IMR-90 (cell line): ENCODE measurements at regions not wholly inside any gene's neighbourhood (a gene's known extent, or its start where the extent isn't known, plus 50 kb on each side); places are given as distances from the start of the nearest gene placed in this dataset.

ENCODE experiments used
- ATAC-seq: fragments of 200-7000 bp; cut with Tn5 transposase; 2 replicates; pipeline ENCODE4 v1.9.1; 2020; ENCODE audit warnings: low read depth, mild to moderate bottlenecking, moderate library complexity
- BruUV-seq: library from RNA; stranded (reverse); fragments of 400-500 nt; replicated peaks from 2 replicates; lab custom pipeline; 2021; lab: Mats Ljungman, UMichigan
- CTCF ChIA-PET: fragments of 300-600 bp; formaldehyde crosslinking; extraction: SDS; loops from one replicate; lab custom pipeline; 2021; ENCODE audit warnings: antibody characterized with exemption; lab: Yijun Ruan, JAX
- POLR2A ChIA-PET: fragments of 300-600 bp; sonication (Branson Sonifier 250); formaldehyde crosslinking; loops from one replicate; lab custom pipeline; 2022; ENCODE audit warnings: antibody characterized with exemption; ENCODE audit not compliant: unreplicated experiment; lab: Charles Lee
- DNase-seq: peaks from one replicate; pipeline ENCODE4 v3.0.0; 2013
- H2AFZ ChIP-seq: replicated peaks from 2 replicates; pipeline ENCODE3; 2013; ENCODE audit warnings: low read length, mild to moderate bottlenecking; ENCODE audit not compliant: poor library complexity
- H2AK5ac ChIP-seq: 2 replicates; pipeline ENCODE4 v1.6.1; 2013; ENCODE audit warnings: low read depth, low read length, inconsistent platforms
- H2AK9ac ChIP-seq: replicated peaks from 2 replicates; pipeline ENCODE3; 2013; ENCODE audit warnings: mild to moderate bottlenecking, low read depth, low read length, moderate library complexity; ENCODE audit not compliant: poor library complexity
- H2BK120ac ChIP-seq: 2 replicates; pipeline ENCODE4 v1.6.1; 2013; ENCODE audit warnings: low read depth, low read length, inconsistent platforms
- H2BK15ac ChIP-seq: 3 replicates; pipeline ENCODE4 v1.6.1; 2013; ENCODE audit warnings: low read depth, low read length, inconsistent platforms
- H2BK20ac ChIP-seq: 2 replicates; pipeline ENCODE4 v1.6.1; 2013; ENCODE audit warnings: low read depth, mild to moderate bottlenecking, inconsistent platforms, low read length, moderate library complexity
- H2BK5ac ChIP-seq: 2 replicates; pipeline ENCODE4 v1.6.1; 2013; ENCODE audit warnings: mild to moderate bottlenecking, low read depth, low read length, inconsistent platforms; ENCODE audit not compliant: poor library complexity, severe bottlenecking
- H3K14ac ChIP-seq: replicated peaks from 2 replicates; pipeline ENCODE4 v1.6.1; 2013; ENCODE audit warnings: low read depth, low read length, inconsistent platforms
- H3K18ac ChIP-seq: 2 replicates; pipeline ENCODE4 v1.6.1; 2013; ENCODE audit warnings: low read depth, low read length, control low read depth
- H3K23ac ChIP-seq: 2 replicates; pipeline ENCODE4 v1.6.1; 2013; ENCODE audit warnings: low read depth, low read length, inconsistent platforms
- H3K27ac ChIP-seq: 2 replicates; pipeline ENCODE4 v1.5.1; 2013; ENCODE audit warnings: mild to moderate bottlenecking, control low read depth, low read length; ENCODE audit not compliant: insufficient read depth
- H3K27me3 ChIP-seq: 2 replicates; pipeline ENCODE4 v1.6.1; 2013; ENCODE audit warnings: low read length; ENCODE audit not compliant: control insufficient read depth, insufficient read depth
- H3K36me3 ChIP-seq: 2 replicates; pipeline ENCODE4 v1.6.1; 2013; ENCODE audit warnings: low read length, mixed read lengths; ENCODE audit not compliant: control insufficient read depth, insufficient read depth
- H3K4ac ChIP-seq: 2 replicates; pipeline ENCODE4 v1.6.1; 2013; ENCODE audit warnings: low read depth, low read length, inconsistent platforms
- H3K4me1 ChIP-seq: 2 replicates; pipeline ENCODE4 v1.6.1; 2013; ENCODE audit warnings: low read length, mixed read lengths; ENCODE audit not compliant: control insufficient read depth, insufficient read depth
- H3K4me2 ChIP-seq: 2 replicates; pipeline ENCODE4 v1.6.1; 2013; ENCODE audit warnings: low read depth, mild to moderate bottlenecking, control low read depth, low read length, moderate library complexity
- H3K4me3 ChIP-seq: 2 replicates; pipeline ENCODE4 v1.5.1; 2013; ENCODE audit warnings: low read depth, mild to moderate bottlenecking, control low read depth, low read length, moderate library complexity; ENCODE audit not compliant: insufficient read depth
- H3K56ac ChIP-seq: 2 replicates; pipeline ENCODE4 v1.6.1; 2013; ENCODE audit warnings: low read length, inconsistent platforms; ENCODE audit not compliant: insufficient read depth; ENCODE audit errors: extremely low read depth
- H3K79me1 ChIP-seq, 2 experiments: 2 replicates each; pipeline ENCODE4 v1.6.1; 2013; ENCODE audit warnings: low read length in 2 of 2, inconsistent platforms in 1 of 2, low read depth in 1 of 2
- H3K9ac ChIP-seq: 2 replicates; pipeline ENCODE4 v1.6.1; 2013; ENCODE audit warnings: low read depth, low read length, control low read depth
- H3K9me1 ChIP-seq: 2 replicates; pipeline ENCODE4 v1.6.1; 2013; ENCODE audit warnings: low read length, inconsistent platforms; ENCODE audit not compliant: insufficient read depth
- H3K9me3 ChIP-seq: 2 replicates; pipeline ENCODE4 v1.6.1; 2013; ENCODE audit warnings: low read length; ENCODE audit not compliant: control insufficient read depth, insufficient read depth
- H4K20me1 ChIP-seq: 2 replicates; pipeline ENCODE4 v1.6.1; 2013; ENCODE audit warnings: low read length, inconsistent platforms; ENCODE audit not compliant: insufficient read depth
- H4K5ac ChIP-seq: 2 replicates; pipeline ENCODE4 v1.6.1; 2013; ENCODE audit warnings: mild to moderate bottlenecking, low read depth, low read length, control low read depth
- H4K8ac ChIP-seq, 2 experiments: 2 replicates each; pipeline ENCODE4 v1.6.1; 2013; ENCODE audit warnings: low read depth in 2 of 2, low read length in 2 of 2, control low read depth in 1 of 2, inconsistent platforms in 1 of 2
- H4K91ac ChIP-seq: 2 replicates; pipeline ENCODE4 v1.6.1; 2013; ENCODE audit warnings: low read depth, low read length, inconsistent platforms; ENCODE audit not compliant: insufficient read depth
- CTCF ChIP-seq: conservative IDR thresholded peaks from 2 replicates; pipeline ENCODE4 v1.5.1; 2012; ENCODE audit warnings: mild to moderate bottlenecking, low read depth, low read length, improper control_type of control experiment
- MAZ ChIP-seq: IDR thresholded peaks from 2 replicates; pipeline ENCODE4 v1.6.1; 2012; ENCODE audit warnings: low read depth, mild to moderate bottlenecking, low read length, improper control_type of control experiment, moderate library complexity, borderline replicate concordance
- POLR2A ChIP-seq: IDR thresholded peaks from 2 replicates; pipeline ENCODE4 v1.6.1; 2012; ENCODE audit warnings: mild to moderate bottlenecking, low read depth, low read length
- RFX5 ChIP-seq: IDR thresholded peaks from 2 replicates; pipeline ENCODE4 v1.8.0; 2012; ENCODE audit warnings: low read depth, mild to moderate bottlenecking, low read length, moderate library complexity
- USF2 ChIP-seq: fragments of 150-350 bp; IDR thresholded peaks from 2 replicates; pipeline ENCODE4 v1.6.1; 2017; ENCODE audit warnings: mild to moderate bottlenecking, antibody characterized with exemption, low read length, low read depth
- WGBS, 2 experiments: methylation state at CpG; one replicate each; pipeline versions ENCODE4 v1.1.5 to v1.1.7; 2013; ENCODE audit warnings: missing lambda C conversion rate in 2 of 2; ENCODE audit not compliant: insufficient read length in 1 of 2; ENCODE audit errors: extremely low coverage in 2 of 2; 5-methylcytosine and 5-hydroxymethylcytosine counted together
- dilution Hi-C: fragments of 300-500 bp; cut with HindIII; formaldehyde crosslinking; loops from one replicate; pipeline ENCODE4 v1.14.3; 2018; ENCODE audit warnings: low sequenced_read_pairs; ENCODE audit not compliant: unreplicated experiment
- in situ Hi-C: fragments of 300-500 bp; cut with MboI; formaldehyde crosslinking; loops from 3 replicates; pipeline ENCODE4 v1.14.3; 2019; ENCODE audit warnings: low sequenced_read_pairs, inconsistent platforms, mixed read lengths
- intact Hi-C: fragments of 100-400 bp; cut with micrococcal nuclease; formaldehyde crosslinking; loops from 2 replicates; pipeline ENCODE4 v1.10.0; 2022
- TF ChIP-seq, protein P1 (sequence below): fragments of 150-350 bp; IDR thresholded peaks from 2 replicates; pipeline ENCODE4 v1.6.1; 2016; ENCODE audit warnings: low read depth, mild to moderate bottlenecking, low read length, moderate library complexity, borderline replicate concordance

DNA sequence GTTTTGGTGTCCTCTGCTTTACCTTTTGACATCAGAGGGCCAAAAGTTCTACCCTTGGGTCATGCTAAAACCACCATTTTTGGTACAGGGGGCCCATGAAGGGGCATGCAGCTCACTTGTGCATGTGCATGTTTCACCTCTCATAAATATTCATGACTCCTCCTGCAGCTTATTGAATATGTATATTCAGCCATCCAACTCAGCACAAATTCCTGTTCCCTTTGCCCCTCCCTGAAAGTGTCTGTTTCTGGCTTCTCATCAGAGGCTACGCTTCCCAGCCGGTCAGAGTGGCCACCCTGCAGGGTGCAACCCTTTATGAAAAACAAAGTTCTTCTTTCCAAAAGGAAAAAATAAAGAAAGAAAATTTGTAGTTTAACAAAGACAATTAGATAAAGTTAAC is 82.3 kb upstream of the UQCRFS1 start:
- Histone ChIP-seq H3K9me1 (no peaks in the 10 kb centered on the region), H3K56ac (no peak overlapping the region), H4K8ac (0 out of 4 replicates have a peak overlapping the region, but pooled peaks of 1 of the 2 experiments have one; percentile 9), H3K27me3 (no peaks in the 10 kb centered on the region), H3K4me3 (no peak overlapping the region), H3K4me2 (no peak overlapping the region), H3K4ac (no peak overlapping the region), H3K9me3 (peaks cover 5% of the 10 kb centered on the region; the same call in 1 of the 2 replicates), H2BK5ac (peak overlapping the region; percentile 26), H2AK9ac (no peak overlapping the region), H3K23ac (no peak overlapping the region), H3K9ac (no peak overlapping the region), H4K91ac (no peak overlapping the region), H2BK120ac (no peak overlapping the region), H2AFZ (no peak overlapping the region), H3K79me1 (no peaks in the 10 kb centered on the region), H4K5ac (no peak overlapping the region), H3K27ac (no peak overlapping the region; the same call in 1 of the 2 replicates), H3K36me3 (no peaks in the 10 kb centered on the region), H3K18ac (no peak overlapping the region), H3K4me1 (no peaks in the 10 kb centered on the region), H2AK5ac (no peak overlapping the region), H2BK15ac (no peak overlapping the region), H2BK20ac (no peak overlapping the region), H3K14ac (no peak overlapping the region), H4K20me1 (no peaks in the 10 kb centered on the region)
- POLR2A ChIA-PET: no interaction called here
- no TSS peak for BruUV-seq
- no peak for TF ChIP-seq MAZ
- TF ChIP-seq POLR2A: no peak
- TF ChIP-seq USF2: no peak
- TF ChIP-seq, protein P1, sequence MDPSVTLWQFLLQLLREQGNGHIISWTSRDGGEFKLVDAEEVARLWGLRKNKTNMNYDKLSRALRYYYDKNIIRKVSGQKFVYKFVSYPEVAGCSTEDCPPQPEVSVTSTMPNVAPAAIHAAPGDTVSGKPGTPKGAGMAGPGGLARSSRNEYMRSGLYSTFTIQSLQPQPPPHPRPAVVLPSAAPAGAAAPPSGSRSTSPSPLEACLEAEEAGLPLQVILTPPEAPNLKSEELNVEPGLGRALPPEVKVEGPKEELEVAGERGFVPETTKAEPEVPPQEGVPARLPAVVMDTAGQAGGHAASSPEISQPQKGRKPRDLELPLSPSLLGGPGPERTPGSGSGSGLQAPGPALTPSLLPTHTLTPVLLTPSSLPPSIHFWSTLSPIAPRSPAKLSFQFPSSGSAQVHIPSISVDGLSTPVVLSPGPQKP: no peak
- no peak for TF ChIP-seq RFX5
- TF ChIP-seq CTCF: no peak
- intact Hi-C loops (no loop called here), dilution Hi-C loops (no loop called here), in situ Hi-C loops (no loop called here)
- no CpG with 5 or more reads among the region's 2 CpGs for WGBS, 2 experiments
- no peak for DNase-seq
- no peak for ATAC-seq
- CTCF ChIA-PET: no interaction called here
